ENCODE measurements at regions not wholly inside any gene's neighbourhood (a gene's known extent, or its start where the extent isn't known, plus 50 kb on each side); places are given as distances from the start of the nearest gene placed in this dataset.

GRCh38 chr12:38983117-38983571 lies 77.8 kb upstream of the CPNE8 start:
- TF ChIP-seq TCF7L2 (IDR thresholded peaks at IDR 0.05; ENCODE audit: low read depth, low read length) (no peak), EP400 (IDR thresholded peaks at IDR 0.05) (no peak), ETV1 (tag; conservative IDR thresholded peaks at IDR 0.05; ENCODE audit: low read depth) (no peak), MXI1 (IDR thresholded peaks at IDR 0.05; ENCODE audit: low read depth, low read length) (no peak), SMC3 (conservative IDR thresholded peaks at IDR 0.05; ENCODE audit: insufficient read depth, low read depth, low read length) (no peak), EZH2 (IDR thresholded peaks at IDR 0.05; ENCODE audit: borderline replicate concordance, low read depth, low read length) (no peak), POLR2A (conservative IDR thresholded peaks at IDR 0.05) (no peak), ZNF23 (CRISPR knock-in tag; IDR thresholded peaks at IDR 0.05) (no peak)
- TF ChIP-seq, protein P1, sequence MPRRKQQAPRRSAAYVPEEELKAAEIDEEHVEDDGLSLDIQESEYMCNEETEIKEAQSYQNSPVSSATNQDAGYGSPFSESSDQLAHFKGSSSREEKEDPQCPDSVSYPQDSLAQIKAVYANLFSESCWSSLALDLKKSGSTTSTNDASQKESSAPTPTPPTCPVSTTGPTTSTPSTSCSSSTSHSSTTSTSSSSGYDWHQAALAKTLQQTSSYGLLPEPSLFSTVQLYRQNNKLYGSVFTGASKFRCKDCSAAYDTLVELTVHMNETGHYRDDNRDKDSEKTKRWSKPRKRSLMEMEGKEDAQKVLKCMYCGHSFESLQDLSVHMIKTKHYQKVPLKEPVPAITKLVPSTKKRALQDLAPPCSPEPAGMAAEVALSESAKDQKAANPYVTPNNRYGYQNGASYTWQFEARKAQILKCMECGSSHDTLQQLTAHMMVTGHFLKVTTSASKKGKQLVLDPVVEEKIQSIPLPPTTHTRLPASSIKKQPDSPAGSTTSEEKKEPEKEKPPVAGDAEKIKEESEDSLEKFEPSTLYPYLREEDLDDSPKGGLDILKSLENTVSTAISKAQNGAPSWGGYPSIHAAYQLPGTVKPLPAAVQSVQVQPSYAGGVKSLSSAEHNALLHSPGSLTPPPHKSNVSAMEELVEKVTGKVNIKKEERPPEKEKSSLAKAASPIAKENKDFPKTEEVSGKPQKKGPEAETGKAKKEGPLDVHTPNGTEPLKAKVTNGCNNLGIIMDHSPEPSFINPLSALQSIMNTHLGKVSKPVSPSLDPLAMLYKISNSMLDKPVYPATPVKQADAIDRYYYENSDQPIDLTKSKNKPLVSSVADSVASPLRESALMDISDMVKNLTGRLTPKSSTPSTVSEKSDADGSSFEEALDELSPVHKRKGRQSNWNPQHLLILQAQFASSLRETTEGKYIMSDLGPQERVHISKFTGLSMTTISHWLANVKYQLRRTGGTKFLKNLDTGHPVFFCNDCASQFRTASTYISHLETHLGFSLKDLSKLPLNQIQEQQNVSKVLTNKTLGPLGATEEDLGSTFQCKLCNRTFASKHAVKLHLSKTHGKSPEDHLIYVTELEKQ (CRISPR knock-in tag; IDR thresholded peaks at IDR 0.05), result no peak

All from K562 (cell line).